ENCODE measurements at regions not wholly inside any gene's neighbourhood (a gene's known extent, or its start where the extent isn't known, plus 50 kb on each side); places are given as distances from the start of the nearest gene placed in this dataset.

GRCh38 chr16:74200921-74201320 lies 95.7 kb upstream of the PSMD7 start:
- DNase-seq (ENCODE audit: extremely low read depth, low read depth): no peak
- no peak for TF ChIP-seq CTCF (IDR thresholded peaks at IDR 0.05; ENCODE audit: low read depth, low read length, missing control alignments)
- H3K4me3 ChIP-seq (replicated peaks; ENCODE audit: low read depth, low read length): no peak overlapping the region

- no peak for TF ChIP-seq CTCF (IDR thresholded peaks at IDR 0.05; ENCODE audit: low read depth, low read length, missing control alignments)
- H3K4me3 ChIP-seq (replicated peaks; ENCODE audit: low read depth, low read length): no peak overlapping the region
- no peak for DNase-seq (ENCODE audit: extremely low read depth, low read depth)
Measured at GRCh38 chr16:74199842-74200124, 96.8 kb upstream of the PSMD7 start.

GRCh38 chr16:74199066-74199841 lies 97.4 kb upstream of the PSMD7 start:
- TF ChIP-seq CTCF (IDR thresholded peaks at IDR 0.05; ENCODE audit: low read depth, low read length, missing control alignments): no peak
- H3K4me3 ChIP-seq (replicated peaks; ENCODE audit: low read depth, low read length): no peak overlapping the region
- DNase-seq (ENCODE audit: extremely low read depth, low read depth): no peak

- no peak overlapping the region for H3K4me3 ChIP-seq (replicated peaks; ENCODE audit: low read depth, low read length)
- no peak for DNase-seq (ENCODE audit: extremely low read depth, low read depth)
- no peak for TF ChIP-seq CTCF (IDR thresholded peaks at IDR 0.05; ENCODE audit: low read depth, low read length, missing control alignments)
Measured at GRCh38 chr16:74192281-74192797, 104.3 kb upstream of the PSMD7 start.

GRCh38 chr16:74190292-74190691 lies 106.3 kb upstream of the PSMD7 start:
- DNase-seq (ENCODE audit: extremely low read depth, low read depth): no peak
- no peak for TF ChIP-seq CTCF (IDR thresholded peaks at IDR 0.05; ENCODE audit: low read depth, low read length, missing control alignments)
- H3K4me3 ChIP-seq (replicated peaks; ENCODE audit: low read depth, low read length): no peak overlapping the region

GRCh38 chr16:74188856-74189255 lies 107.8 kb upstream of the PSMD7 start:
- no peak for TF ChIP-seq CTCF (IDR thresholded peaks at IDR 0.05; ENCODE audit: low read depth, low read length, missing control alignments)
- no peak overlapping the region for H3K4me3 ChIP-seq (replicated peaks; ENCODE audit: low read depth, low read length)
- DNase-seq (ENCODE audit: extremely low read depth, low read depth): no peak

GRCh38 chr16:74186561-74186971 lies 110.0 kb upstream of the PSMD7 start:
- peak; percentile 90 for DNase-seq (ENCODE audit: extremely low read depth, low read depth)
- TF ChIP-seq CTCF (IDR thresholded peaks at IDR 0.05; ENCODE audit: low read depth, low read length, missing control alignments): no peak
- no peak overlapping the region for H3K4me3 ChIP-seq (replicated peaks; ENCODE audit: low read depth, low read length)

Measured in HFF-Myc (cell line).